ENCODE measurements at regions not wholly inside any gene's neighbourhood (a gene's known extent, or its start where the extent isn't known, plus 50 kb on each side); places are given as distances from the start of the nearest gene placed in this dataset.

DNA sequence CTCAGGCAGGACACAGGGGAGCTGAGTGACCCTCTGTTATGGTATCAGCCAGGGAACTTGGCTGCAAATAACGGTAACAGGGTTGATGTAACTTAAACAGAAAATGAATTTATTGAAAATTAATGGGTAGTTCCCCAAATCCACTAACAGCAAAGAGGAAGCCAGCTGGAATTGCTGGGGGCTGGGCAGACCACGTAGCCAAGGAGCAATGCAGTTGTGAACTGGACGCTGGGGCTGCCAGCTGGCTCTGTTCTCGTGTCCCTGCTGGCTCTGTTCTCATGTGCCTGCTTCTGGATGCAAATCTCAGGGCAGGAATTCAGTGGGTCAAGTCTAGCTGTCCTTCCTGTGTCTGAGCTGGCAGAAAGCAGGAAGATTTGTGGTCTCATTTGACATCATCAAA is 1383.3 kb upstream of the TMEM132C start:
- H3K4me3 ChIP-seq (ENCODE audit: low read length): no peak overlapping the region
- DNase-seq (ENCODE audit: low read depth): no peak
- TF ChIP-seq, protein P1, sequence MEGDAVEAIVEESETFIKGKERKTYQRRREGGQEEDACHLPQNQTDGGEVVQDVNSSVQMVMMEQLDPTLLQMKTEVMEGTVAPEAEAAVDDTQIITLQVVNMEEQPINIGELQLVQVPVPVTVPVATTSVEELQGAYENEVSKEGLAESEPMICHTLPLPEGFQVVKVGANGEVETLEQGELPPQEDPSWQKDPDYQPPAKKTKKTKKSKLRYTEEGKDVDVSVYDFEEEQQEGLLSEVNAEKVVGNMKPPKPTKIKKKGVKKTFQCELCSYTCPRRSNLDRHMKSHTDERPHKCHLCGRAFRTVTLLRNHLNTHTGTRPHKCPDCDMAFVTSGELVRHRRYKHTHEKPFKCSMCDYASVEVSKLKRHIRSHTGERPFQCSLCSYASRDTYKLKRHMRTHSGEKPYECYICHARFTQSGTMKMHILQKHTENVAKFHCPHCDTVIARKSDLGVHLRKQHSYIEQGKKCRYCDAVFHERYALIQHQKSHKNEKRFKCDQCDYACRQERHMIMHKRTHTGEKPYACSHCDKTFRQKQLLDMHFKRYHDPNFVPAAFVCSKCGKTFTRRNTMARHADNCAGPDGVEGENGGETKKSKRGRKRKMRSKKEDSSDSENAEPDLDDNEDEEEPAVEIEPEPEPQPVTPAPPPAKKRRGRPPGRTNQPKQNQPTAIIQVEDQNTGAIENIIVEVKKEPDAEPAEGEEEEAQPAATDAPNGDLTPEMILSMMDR (IDR thresholded peaks at IDR 0.05; ENCODE audit: insufficient read depth, low read depth, low read length, missing control alignments): no peak

DNA sequence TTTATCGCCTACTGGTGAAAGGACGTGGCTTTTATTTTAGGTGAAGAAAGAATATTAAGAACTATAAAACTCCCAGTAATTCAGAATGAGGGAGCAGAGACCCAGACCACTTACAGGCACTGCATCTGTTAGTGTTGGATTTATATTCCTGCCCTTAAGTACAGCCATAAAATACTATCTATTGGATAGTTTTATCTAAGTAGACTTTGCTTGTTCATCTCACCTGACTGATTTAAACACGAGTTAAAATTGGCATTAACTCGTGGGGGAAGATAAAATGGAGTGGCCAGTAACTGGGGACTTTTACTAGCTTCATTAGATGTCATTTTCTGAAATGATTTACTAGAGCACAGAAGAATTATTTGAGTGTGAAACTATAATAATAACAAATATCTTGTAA is 1377.5 kb upstream of the TMEM132C start:
- no peak overlapping the region for H3K4me3 ChIP-seq (ENCODE audit: low read length)
- no peak for DNase-seq (ENCODE audit: low read depth)
- TF ChIP-seq, protein P1 (IDR thresholded peaks at IDR 0.05; ENCODE audit: insufficient read depth, low read depth, low read length, missing control alignments): no peak

DNA sequence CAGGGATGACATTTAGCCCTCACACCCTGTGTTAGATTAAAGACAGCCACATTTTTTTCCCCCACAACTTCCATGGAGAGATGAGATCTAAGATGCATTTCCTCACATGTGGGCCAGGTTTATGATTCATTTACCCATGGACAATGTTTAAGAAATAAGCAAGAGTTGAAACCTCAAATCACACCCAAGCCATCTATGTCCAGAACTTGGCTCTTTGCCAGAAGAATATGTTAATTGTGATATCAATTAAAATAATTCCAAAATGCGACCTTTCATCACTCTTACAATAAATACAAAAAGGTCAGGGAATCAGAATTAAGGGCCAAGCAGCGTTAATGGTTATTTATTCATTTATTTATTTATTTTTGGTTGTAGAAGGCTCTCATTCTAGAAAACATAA is 1376.9 kb upstream of the TMEM132C start:
- H3K4me3 ChIP-seq (ENCODE audit: low read length): no peak overlapping the region
- DNase-seq (ENCODE audit: low read depth): no peak
- TF ChIP-seq, protein P1 (IDR thresholded peaks at IDR 0.05; ENCODE audit: insufficient read depth, low read depth, low read length, missing control alignments): no peak

DNA sequence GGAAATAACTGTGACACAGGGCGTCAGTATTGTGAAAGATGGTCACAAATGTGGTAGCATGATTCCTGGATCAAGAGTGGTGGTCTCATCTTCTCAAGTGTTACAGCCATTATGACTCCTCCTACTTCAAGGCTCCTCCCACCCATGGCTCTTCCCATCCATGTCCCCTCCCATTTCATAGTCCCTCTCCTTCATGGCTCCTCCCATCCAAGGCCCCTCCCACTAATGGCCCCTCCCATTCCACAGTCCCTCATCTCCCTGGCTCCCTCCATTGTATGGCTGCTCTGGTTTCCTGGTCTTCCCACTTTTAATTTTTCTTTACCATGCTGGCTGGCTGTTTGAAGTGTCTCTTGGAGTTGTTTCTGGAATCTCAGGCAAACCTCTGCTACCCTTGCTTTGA is 1375.2 kb upstream of the TMEM132C start:
- no peak for DNase-seq (ENCODE audit: low read depth)
- TF ChIP-seq, protein P1 (IDR thresholded peaks at IDR 0.05; ENCODE audit: insufficient read depth, low read depth, low read length, missing control alignments): no peak
- H3K4me3 ChIP-seq (ENCODE audit: low read length): no peak overlapping the region

DNA sequence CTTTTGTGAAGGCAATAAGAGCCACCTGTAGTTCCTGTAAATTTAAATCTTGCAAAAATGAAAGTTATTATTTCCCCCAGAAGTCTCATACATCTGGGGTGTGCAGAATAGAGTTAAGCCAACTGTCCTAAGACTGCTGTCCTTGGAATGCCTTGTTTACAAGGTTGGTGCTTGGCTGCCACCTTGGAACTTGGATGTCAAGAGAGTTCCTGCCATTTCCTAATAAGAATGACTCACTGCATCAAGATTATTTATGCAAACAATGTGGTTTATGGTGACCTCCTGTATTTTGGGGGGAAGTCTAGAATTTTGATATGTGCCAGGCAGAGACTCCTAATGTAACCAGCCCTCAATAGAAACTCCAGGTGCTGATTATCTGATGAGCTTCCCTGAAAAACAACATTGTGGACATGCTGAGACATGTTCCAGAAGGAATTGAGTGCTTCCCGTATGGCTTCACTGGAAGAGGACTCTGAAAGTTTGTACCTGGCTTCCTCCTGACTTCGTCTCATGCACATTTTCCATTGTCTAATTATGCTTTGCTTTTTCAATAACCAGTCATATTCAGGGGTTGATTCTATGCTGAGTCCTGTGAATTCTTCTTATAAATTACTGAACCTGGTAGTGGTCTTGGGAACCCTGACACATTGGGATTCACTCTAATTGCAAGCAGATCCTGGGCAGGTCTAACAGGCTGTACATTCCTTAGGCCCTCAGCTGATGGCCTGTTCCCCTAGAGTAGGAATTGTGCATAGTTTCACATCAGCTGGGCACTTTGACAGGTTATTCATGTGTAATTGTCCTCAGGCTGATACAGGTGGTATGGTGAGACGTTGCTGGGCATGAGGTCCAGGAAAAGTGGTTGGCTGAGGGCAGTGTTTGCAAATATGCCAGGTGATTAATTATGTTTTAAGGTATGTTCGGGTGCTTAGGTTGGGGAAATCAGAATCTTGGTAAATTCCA is 1370.7 kb upstream of the TMEM132C start:
- peak; percentile 58 for DNase-seq (ENCODE audit: low read depth)
- no peak overlapping the region for H3K4me3 ChIP-seq (ENCODE audit: low read length)
- TF ChIP-seq, protein P1 (IDR thresholded peaks at IDR 0.05; ENCODE audit: insufficient read depth, low read depth, low read length, missing control alignments): no peak

DNA sequence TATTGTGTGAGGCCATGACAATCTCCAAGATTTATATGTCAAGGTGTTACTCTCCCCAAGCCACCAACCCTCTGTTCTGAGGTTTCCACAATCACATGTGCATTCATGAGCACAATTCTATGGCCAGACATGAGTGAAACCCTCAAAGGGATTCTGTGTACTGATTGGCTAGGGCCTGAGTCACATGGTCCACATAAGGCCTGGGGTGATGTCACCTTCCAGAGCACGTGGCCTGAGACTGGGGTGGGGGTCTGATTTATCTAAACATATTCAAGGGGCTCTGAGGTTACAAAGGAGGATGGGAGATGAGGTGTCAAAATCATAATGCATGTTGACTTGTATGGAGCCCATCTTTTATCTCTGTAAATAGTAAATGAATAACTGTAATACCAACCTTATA is 1369.9 kb upstream of the TMEM132C start:
- H3K4me3 ChIP-seq (ENCODE audit: low read length): no peak overlapping the region
- DNase-seq (ENCODE audit: low read depth): no peak
- TF ChIP-seq, protein P1 (IDR thresholded peaks at IDR 0.05; ENCODE audit: insufficient read depth, low read depth, low read length, missing control alignments): no peak

DNA sequence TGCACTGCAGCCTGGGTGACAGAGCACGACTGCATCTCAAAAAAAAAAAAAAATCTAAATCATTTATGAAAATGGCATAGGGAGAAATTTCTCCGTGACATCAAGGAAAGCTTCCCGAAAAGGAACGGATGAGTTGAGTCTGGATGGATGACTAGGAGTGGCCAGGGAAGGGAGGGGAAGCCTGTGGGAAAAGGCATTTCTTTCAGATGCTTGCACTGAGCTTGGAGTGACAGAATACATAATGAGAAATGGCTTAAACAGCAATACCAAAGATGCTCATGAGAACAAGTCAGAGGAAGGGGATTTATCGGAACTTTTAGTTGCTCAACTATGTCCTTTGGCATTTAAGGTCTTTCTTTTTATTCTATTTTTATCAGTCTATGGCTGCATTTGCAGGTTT is 1369.2 kb upstream of the TMEM132C start:
- H3K4me3 ChIP-seq (ENCODE audit: low read length): no peak overlapping the region
- TF ChIP-seq, protein P1 (IDR thresholded peaks at IDR 0.05; ENCODE audit: insufficient read depth, low read depth, low read length, missing control alignments): no peak
- no peak for DNase-seq (ENCODE audit: low read depth)

Data from epithelial cell of esophagus (primary cell).